HepG2 (cell line): ENCODE measurements at regions not wholly inside any gene's neighbourhood (a gene's known extent, or its start where the extent isn't known, plus 50 kb on each side); places are given as distances from the start of the nearest gene placed in this dataset.

Experiments
- ATAC-seq: fragments of 200-7000 bp; cut with Tn5 transposase; 3 replicates; pipeline ENCODE4 v1.9.1; 2020; ENCODE audit warnings: mild to moderate bottlenecking, moderate library complexity
- BruUV-seq: library from RNA; stranded (reverse); fragments of 400-500 nt; replicated peaks from 2 replicates; lab custom pipeline; 2021; lab: Mats Ljungman, UMichigan
- CTCF ChIA-PET: fragments of 300-600 bp; formaldehyde crosslinking; extraction: SDS; loops from one replicate; lab custom pipeline; 2021; ENCODE audit warnings: low total read pairs, inconsistent platforms, low intra/inter-chr PET ratio; lab: Yijun Ruan, JAX
- POLR2A ChIA-PET: fragments of 350-600 bp; sonication (Branson Sonifier 250); formaldehyde crosslinking; loops from one replicate; lab custom pipeline; 2020; ENCODE audit warnings: antibody characterized with exemption, inconsistent platforms; lab: Yijun Ruan, JAX
- DNase-seq: peaks from one replicate; pipeline ENCODE4 v3.0.0-alpha.2; 2015; ENCODE audit warnings: low spot score
- FAIRE-seq: peaks from 3 replicates; lab custom pipeline; 2011; peaks lifted over from hg19 to GRCh38; lab: Jason Lieb, UNC
- H2AFZ ChIP-seq: one replicate; pipeline ENCODE4 v1.6.1; 2011; ENCODE audit warnings: low read length, inconsistent platforms
- H3K27ac ChIP-seq: fragments of 300-600 bp; 3 replicates; pipeline ENCODE4 v1.8.0; 2011; ENCODE audit warnings: mixed run types, mild to moderate bottlenecking, mixed read lengths, low read length, inconsistent platforms; ENCODE audit not compliant: insufficient read depth; ENCODE audit errors: extremely low read length
- H3K27me3 ChIP-seq, 2 experiments: fragments of 200-600 bp in 1 of 2; 2 replicates in 1 of 2; 3 replicates in 1 of 2; pipeline versions ENCODE4 v1.6.0 to v1.8.0; 2011; ENCODE audit warnings: low read length in 2 of 2, mild to moderate bottlenecking in 2 of 2, moderate library complexity in 2 of 2, inconsistent platforms in 1 of 2; ENCODE audit not compliant: insufficient read depth in 2 of 2, control insufficient read depth in 1 of 2
- H3K36me3 ChIP-seq, 2 experiments: fragments of 200-600 bp in 1 of 2; replicated peaks in 1 of 2; 2 replicates in 1 of 2; 3 replicates in 1 of 2; pipeline versions ENCODE4 v1.5.1 to v1.8.0; 2011; ENCODE audit warnings: low read length in 2 of 2, inconsistent platforms in 1 of 2; ENCODE audit not compliant: insufficient read depth in 2 of 2, control insufficient read depth in 1 of 2
- H3K4me1 ChIP-seq: 2 replicates; pipeline ENCODE4 v1.5.1; 2012; ENCODE audit warnings: low read length, inconsistent platforms; ENCODE audit not compliant: insufficient read depth
- H3K4me2 ChIP-seq: 2 replicates; pipeline ENCODE4 v1.6.0; 2011; ENCODE audit warnings: low read depth, low read length, inconsistent platforms
- H3K4me3 ChIP-seq, 3 experiments: fragments of 200-600 bp in 1 of 3; sonication (generic), shearing (Covaris generic) in 1 of 3; replicated peaks in 1 of 3; 2 replicates each; pipeline ENCODE4 v1.5.1; 2011 to 2016; ENCODE audit warnings: low read length in 3 of 3, inconsistent platforms in 2 of 3, low read depth in 2 of 3, mild to moderate bottlenecking in 2 of 3, control low read depth in 1 of 3, mixed read lengths in 1 of 3; ENCODE audit not compliant: insufficient read depth in 1 of 3
- H3K79me2 ChIP-seq: one replicate; pipeline ENCODE4 v1.6.1; 2011; ENCODE audit warnings: low read length, inconsistent platforms; ENCODE audit not compliant: insufficient read depth
- H3K9ac ChIP-seq: 2 replicates; pipeline ENCODE4 v1.6.0; 2011; ENCODE audit warnings: mild to moderate bottlenecking, low read depth, low read length, inconsistent platforms; ENCODE audit not compliant: insufficient read depth
- H3K9me3 ChIP-seq: 2 replicates; pipeline ENCODE4 v1.5.1; 2012; ENCODE audit warnings: mild to moderate bottlenecking, low read length
- H4K20me1 ChIP-seq: 2 replicates; pipeline ENCODE4 v1.6.0; 2011; ENCODE audit warnings: inconsistent platforms, mild to moderate bottlenecking, low read length, moderate library complexity; ENCODE audit not compliant: insufficient read depth
- AGO2 ChIP-seq: fragments of 200-400 bp; formaldehyde crosslinking; optimal IDR thresholded peaks from 2 replicates; pipeline ENCODE3; 2017; ENCODE audit warnings: mild to moderate bottlenecking, low read depth, low read length, moderate library complexity
- HCFC1 ChIP-seq: fragments of 150-350 bp; IDR thresholded peaks from 2 replicates; pipeline ENCODE4 v1.6.1; 2014; ENCODE audit warnings: low read depth, low read length
- NFYB ChIP-seq: sonication (generic); formaldehyde crosslinking; IDR thresholded peaks from 2 replicates; pipeline ENCODE4 v1.4.0; 2020; ENCODE audit warnings: missing genetic modification reagents
- NR2F1 ChIP-seq, 2 experiments: fragments of 450-650 bp in 1 of 2; formaldehyde crosslinking in 1 of 2; IDR thresholded peaks; 2 replicates each; pipeline versions ENCODE4 v1.5.0 to v1.6.1; 2016 to 2020; ENCODE audit warnings: mild to moderate bottlenecking in 1 of 2, missing compliant biosample characterization in 1 of 2, missing genetic modification reagents in 1 of 2, moderate library complexity in 1 of 2
- NR3C1 ChIP-seq: sonication (generic); formaldehyde crosslinking; IDR thresholded peaks from 2 replicates; pipeline ENCODE4 v1.4.0; 2020; ENCODE audit warnings: missing genetic modification reagents
- RELA ChIP-seq: sonication (generic); formaldehyde crosslinking; IDR thresholded peaks from 2 replicates; pipeline ENCODE4 v1.4.0; 2020; ENCODE audit warnings: missing genetic modification reagents
- SIN3B ChIP-seq: fragments of 150-350 bp; IDR thresholded peaks from 2 replicates; pipeline ENCODE4 v1.6.1; 2014; ENCODE audit warnings: low read length
- SNAPC5 ChIP-seq: sonication (generic); formaldehyde crosslinking; IDR thresholded peaks from 2 replicates; pipeline ENCODE4 v1.8.1; 2023; ENCODE audit warnings: mild to moderate bottlenecking, missing genetic modification reagents, borderline replicate concordance
- SRSF1 ChIP-seq: fragments of 200-400 bp; formaldehyde crosslinking; optimal IDR thresholded peaks from 2 replicates; pipeline ENCODE3; 2017; ENCODE audit warnings: mild to moderate bottlenecking, low read depth, low read length, moderate library complexity
- ZBTB39 ChIP-seq: sonication (generic); formaldehyde crosslinking; IDR thresholded peaks from 2 replicates; pipeline ENCODE4 v1.5.0; 2020; ENCODE audit warnings: missing genetic modification reagents
- ZNF10 ChIP-seq: sonication (generic); formaldehyde crosslinking; IDR thresholded peaks from 2 replicates; pipeline ENCODE4 v1.4.0; 2020; ENCODE audit warnings: mild to moderate bottlenecking, low read depth, missing genetic modification reagents, borderline replicate concordance
- ZNF142 ChIP-seq: sonication (generic); formaldehyde crosslinking; IDR thresholded peaks from 2 replicates; pipeline ENCODE4 v1.4.0; 2020; ENCODE audit warnings: missing genetic modification reagents
- ZNF20 ChIP-seq: sonication (generic); formaldehyde crosslinking; IDR thresholded peaks from 2 replicates; pipeline ENCODE4 v1.4.0; 2020; ENCODE audit warnings: mild to moderate bottlenecking, moderate library complexity, missing genetic modification reagents
- ZNF232 ChIP-seq: sonication (generic); formaldehyde crosslinking; IDR thresholded peaks from 2 replicates; pipeline ENCODE4 v1.4.0; 2020; ENCODE audit warnings: missing genetic modification reagents, borderline replicate concordance
- ZNF24 ChIP-seq: fragments of 450-650 bp; IDR thresholded peaks from 2 replicates; pipeline ENCODE4 v1.6.1; 2017; ENCODE audit warnings: antibody characterized with exemption, mild to moderate bottlenecking
- ZNF441 ChIP-seq: sonication (generic); formaldehyde crosslinking; IDR thresholded peaks from 2 replicates; pipeline ENCODE4 v1.7.0; 2021; ENCODE audit warnings: missing genetic modification reagents, borderline replicate concordance
- ZNF530 ChIP-seq: sonication (generic); formaldehyde crosslinking; IDR thresholded peaks from 2 replicates; pipeline ENCODE4 v1.5.0; 2020; ENCODE audit warnings: low read depth, mild to moderate bottlenecking, missing genetic modification reagents
- ZNF549 ChIP-seq: sonication (generic); formaldehyde crosslinking; IDR thresholded peaks from 2 replicates; pipeline ENCODE4 v1.5.0; 2020; ENCODE audit warnings: missing genetic modification reagents
- in situ Hi-C: cut with HindIII; loops from 2 replicates; pipeline ENCODE4 v1.10.0; 2017; ENCODE audit warnings: low pct_unique_long_range_greater_than_20kb; ENCODE audit not compliant: extremely low pct_ligation_motif_present
- intact Hi-C: fragments of 100-400 bp; cut with micrococcal nuclease; formaldehyde crosslinking; loops from one replicate; pipeline ENCODE4 v1.10.0; 2022; ENCODE audit not compliant: unreplicated experiment

GRCh38 chr7:43040461-43040860, 72.0 kb upstream of the HECW1 start:
- Histone ChIP-seq H2AFZ (no peak overlapping the region), H3K79me2 (no peaks in the 10 kb centered on the region), H3K4me1 (no peaks in the 10 kb centered on the region), H3K4me3 (no peak overlapping the region), H3K4me2 (no peak overlapping the region), H3K9ac (no peak overlapping the region), H3K27ac (no peak overlapping the region), H3K27me3 (0 out of 5 replicates have a peak, but pooled peaks cover 1 to 2% of the 10 kb centered on the region in 2 experiments), H3K36me3 (no peaks in the 10 kb centered on the region), H4K20me1 (no peaks in the 10 kb centered on the region), H3K9me3 (no peaks in the 10 kb centered on the region)
- FAIRE-seq (no peak), DNase-seq (no peak), ATAC-seq (no peak)
- intact Hi-C loops = no loop called here
- no peak for TF ChIP-seq SNAPC5 (CRISPR knock-in tag)
- no peak for TF ChIP-seq ZBTB39 (CRISPR knock-in tag)
- no peak for TF ChIP-seq ZNF142 (CRISPR knock-in tag)
- no peak for TF ChIP-seq AGO2
- TF ChIP-seq RELA (CRISPR knock-in tag) = no peak
- no peak for TF ChIP-seq ZNF441 (CRISPR knock-in tag)
- no peak for TF ChIP-seq ZNF10 (CRISPR knock-in tag)
- no peak for TF ChIP-seq HCFC1
- TF ChIP-seq NR3C1 (CRISPR knock-in tag) = no peak
- TF ChIP-seq SIN3B = no peak
- TF ChIP-seq ZNF549 (CRISPR knock-in tag) = no peak
- no peak for TF ChIP-seq SRSF1
- no peak for TF ChIP-seq ZNF24
- no peak for TF ChIP-seq ZNF232 (CRISPR knock-in tag)
- TF ChIP-seq ZNF530 (CRISPR knock-in tag) = no peak
- TF ChIP-seq NFYB (CRISPR knock-in tag) = no peak
- no peak for TF ChIP-seq ZNF20 (CRISPR knock-in tag)
- no peak for TF ChIP-seq NR2F1 (CRISPR knock-in tag; IDR thresholded peaks at IDR 0.05)
- POLR2A ChIA-PET = no interaction called here
- in situ Hi-C loops = no loop called here
- BruUV-seq = no TSS peak
- CTCF ChIA-PET = no interaction called here
